ENCODE measurements at regions not wholly inside any gene's neighbourhood (a gene's known extent, or its start where the extent isn't known, plus 50 kb on each side); places are given as distances from the start of the nearest gene placed in this dataset.
"Not testable (repeated sequence)": the region's sequence is repeated elsewhere in the genome, so short reads cannot be mapped to it uniquely, and the experiment has no call there.

- Histone ChIP-seq H3K4me1 (no peaks in the 10 kb centered on the region), H3K27me3 (no peaks in the 10 kb centered on the region), H4K20me1 (ENCODE audit: low read depth) (no peaks in the 10 kb centered on the region), H2AFZ (replicated peaks) (no peak overlapping the region), H3K27ac (no peak overlapping the region), H3K79me2 (ENCODE audit: low read depth) (no peaks in the 10 kb centered on the region), H3K4me3 (no peak overlapping the region), H3K4me2 (no peak overlapping the region), H3F3A (ENCODE audit: low read depth) (no peaks in the 10 kb centered on the region), H3K9ac (no peak overlapping the region), H3K36me3 (no peaks in the 10 kb centered on the region), H3K9me3 (ENCODE audit: low read depth) (no peaks in the 10 kb centered on the region)
- H3K36me3 Mint-ChIP-seq: no peaks in the 10 kb centered on the region
- TF ChIP-seq EZH2phosphoT487 (IDR thresholded peaks at IDR 0.05) (no peak), CTCF (IDR thresholded peaks at IDR 0.05) (no peak), EZH2 (IDR thresholded peaks at IDR 0.05) (no peak)
- H3K27me3 Mint-ChIP-seq (ENCODE audit: insufficient read depth, low read depth): peaks cover 3% of the 10 kb centered on the region
- no peak overlapping the region for H3K27ac Mint-ChIP-seq
- H3K4me1 Mint-ChIP-seq: no peaks in the 10 kb centered on the region
- no peak overlapping the region for H3K4me3 Mint-ChIP-seq
- peaks cover 5% of the 10 kb centered on the region for H3K9me3 Mint-ChIP-seq
- no peak for DNase-seq (ENCODE audit: low spot score)
These were observed 96.8 kb upstream of the TAS2R1 start for GRCh38 chr5:9726931-9727330.

GRCh38 chr5:9725265-9725664 lies 95.1 kb upstream of the TAS2R1 start:
- H3K36me3 ChIP-seq; H3K9ac ChIP-seq; H3K27me3 Mint-ChIP-seq (ENCODE audit: insufficient read depth, low read depth); H3K4me1 ChIP-seq; H3K36me3 Mint-ChIP-seq; H3K4me3 ChIP-seq; H3K27me3 ChIP-seq; H4K20me1 ChIP-seq (ENCODE audit: low read depth); H3K27ac ChIP-seq; H3F3A ChIP-seq (ENCODE audit: low read depth); H3K9me3 Mint-ChIP-seq; H3K9me3 ChIP-seq (ENCODE audit: low read depth); H3K4me2 ChIP-seq; H3K27ac Mint-ChIP-seq; DNase-seq (ENCODE audit: low spot score); H3K79me2 ChIP-seq (ENCODE audit: low read depth); H3K4me1 Mint-ChIP-seq; H3K4me3 Mint-ChIP-seq; H2AFZ ChIP-seq (replicated peaks): not testable (repeated sequence)

- Histone ChIP-seq H4K20me1 (ENCODE audit: low read depth) (no peaks in the 10 kb centered on the region), H3K27me3 (no peaks in the 10 kb centered on the region), H3K9me3 (ENCODE audit: low read depth) (no peaks in the 10 kb centered on the region), H3K27ac (no peak overlapping the region), H3K36me3 (no peaks in the 10 kb centered on the region), H3K79me2 (ENCODE audit: low read depth) (no peaks in the 10 kb centered on the region), H3K4me2 (no peak overlapping the region), H3F3A (ENCODE audit: low read depth) (no peaks in the 10 kb centered on the region), H3K9ac (no peak overlapping the region), H2AFZ (replicated peaks) (no peak overlapping the region), H3K4me1 (no peaks in the 10 kb centered on the region), H3K4me3 (no peak overlapping the region)
- H3K4me1 Mint-ChIP-seq: no peaks in the 10 kb centered on the region
- H3K36me3 Mint-ChIP-seq: no peaks in the 10 kb centered on the region
- peaks cover 5% of the 10 kb centered on the region for H3K9me3 Mint-ChIP-seq
- TF ChIP-seq CTCF (IDR thresholded peaks at IDR 0.05): no peak
- TF ChIP-seq EZH2phosphoT487 (IDR thresholded peaks at IDR 0.05): no peak
- TF ChIP-seq EZH2 (IDR thresholded peaks at IDR 0.05): no peak
- no peak overlapping the region for H3K4me3 Mint-ChIP-seq
- DNase-seq (ENCODE audit: low spot score): no peak
- no peak overlapping the region for H3K27ac Mint-ChIP-seq
- peaks cover 3% of the 10 kb centered on the region for H3K27me3 Mint-ChIP-seq (ENCODE audit: insufficient read depth, low read depth)
These were observed 94.6 kb upstream of the TAS2R1 start for GRCh38 chr5:9724707-9725106.

GRCh38 chr5:9722601-9723180 lies 92.5 kb upstream of the TAS2R1 start:
- H3K9me3 Mint-ChIP-seq: peaks cover 5% of the 10 kb centered on the region
- no peak for DNase-seq (ENCODE audit: low spot score)
- H3K4me1 ChIP-seq: no peaks in the 10 kb centered on the region
- no peaks in the 10 kb centered on the region for H4K20me1 ChIP-seq (ENCODE audit: low read depth)
- H3K36me3 ChIP-seq: no peaks in the 10 kb centered on the region
- no peak overlapping the region for H3K9ac ChIP-seq
- no peak overlapping the region for H3K4me3 ChIP-seq
- H3K27ac ChIP-seq: no peak overlapping the region
- no peak overlapping the region for H3K27ac Mint-ChIP-seq
- H3K4me2 ChIP-seq: no peak overlapping the region
- H3K4me3 Mint-ChIP-seq: no peak overlapping the region
- no peaks in the 10 kb centered on the region for H3K36me3 Mint-ChIP-seq
- H3K27me3 ChIP-seq: no peaks in the 10 kb centered on the region
- H3K9me3 ChIP-seq (ENCODE audit: low read depth): no peaks in the 10 kb centered on the region
- no peaks in the 10 kb centered on the region for H3K27me3 Mint-ChIP-seq (ENCODE audit: insufficient read depth, low read depth)
- H3K4me1 Mint-ChIP-seq: no peaks in the 10 kb centered on the region
- H2AFZ ChIP-seq (replicated peaks): no peak overlapping the region
- no peaks in the 10 kb centered on the region for H3F3A ChIP-seq (ENCODE audit: low read depth)
- no peaks in the 10 kb centered on the region for H3K79me2 ChIP-seq (ENCODE audit: low read depth)
- no peak for TF ChIP-seq EZH2 (IDR thresholded peaks at IDR 0.05)
- TF ChIP-seq EZH2phosphoT487 (IDR thresholded peaks at IDR 0.05): no peak
- no peak for TF ChIP-seq CTCF (IDR thresholded peaks at IDR 0.05)

Measured in neural progenitor cell (in vitro differentiated cells).